Spleen (tissue), 7 donors: ENCODE measurements at regions not wholly inside any gene's neighbourhood (a gene's known extent, or its start where the extent isn't known, plus 50 kb on each side); places are given as distances from the start of the nearest gene placed in this dataset.

Experiments
- POLR2A ChIP-seq, 3 donors: fragments of 450-650 bp; IDR thresholded peaks; one replicate each; pipeline ENCODE4 v1.5.1; 2017; ENCODE audit warnings: antibody characterized with exemption in 3 of 3, mild to moderate bottlenecking in 1 of 3
- POLR2AphosphoS5 ChIP-seq, 3 donors: sonication (generic); formaldehyde crosslinking; IDR thresholded peaks; one replicate each; pipeline ENCODE4 v1.5.1; 2017; ENCODE audit warnings: antibody characterized with exemption in 3 of 3
- TF ChIP-seq, protein P1 (sequence below), 11 experiments: fragments of 200-600 bp in 7 of 11; fragments of 450-650 bp in 4 of 11; sonication (generic) in 4 of 11; IDR thresholded peaks in 8 of 11; conservative IDR thresholded peaks in 3 of 11; 1 replicate in 7 of 11; 2 replicates in 4 of 11; pipeline versions ENCODE4 v1.4.0 to v1.8.0; 2016 to 2021; ENCODE audit warnings: antibody characterized with exemption in 11 of 11, inconsistent platforms in 4 of 11, mild to moderate bottlenecking in 1 of 11
- donor health status: DM: no; HTN: no; CAD: no; lungs with moderate emphysema.
- donor health status: DM: no; HTN: no; CAD: no.
- donor health status: DM: no; HTN: no; CAD: no.

DNA sequence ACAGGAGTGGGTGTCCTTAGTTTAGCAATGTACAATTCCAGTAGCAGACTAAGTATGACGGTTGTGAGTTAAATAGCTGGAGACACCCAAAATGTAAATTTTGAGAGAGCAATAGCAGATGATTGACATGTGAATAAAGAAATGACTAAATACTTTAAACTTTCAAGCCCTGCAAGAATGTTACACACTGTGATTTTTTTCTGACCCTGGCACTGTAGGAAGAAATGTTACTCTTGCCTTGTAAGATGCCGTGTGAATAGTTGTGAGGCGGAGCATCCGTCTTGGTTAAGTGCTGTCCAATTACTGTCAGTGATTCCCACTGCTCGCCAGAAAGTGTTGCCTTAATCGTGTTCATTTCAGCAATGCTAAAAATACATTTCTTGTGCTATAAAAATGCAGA lies 1248.1 kb downstream of the RAPGEF2 start:
- TF ChIP-seq, protein P1, sequence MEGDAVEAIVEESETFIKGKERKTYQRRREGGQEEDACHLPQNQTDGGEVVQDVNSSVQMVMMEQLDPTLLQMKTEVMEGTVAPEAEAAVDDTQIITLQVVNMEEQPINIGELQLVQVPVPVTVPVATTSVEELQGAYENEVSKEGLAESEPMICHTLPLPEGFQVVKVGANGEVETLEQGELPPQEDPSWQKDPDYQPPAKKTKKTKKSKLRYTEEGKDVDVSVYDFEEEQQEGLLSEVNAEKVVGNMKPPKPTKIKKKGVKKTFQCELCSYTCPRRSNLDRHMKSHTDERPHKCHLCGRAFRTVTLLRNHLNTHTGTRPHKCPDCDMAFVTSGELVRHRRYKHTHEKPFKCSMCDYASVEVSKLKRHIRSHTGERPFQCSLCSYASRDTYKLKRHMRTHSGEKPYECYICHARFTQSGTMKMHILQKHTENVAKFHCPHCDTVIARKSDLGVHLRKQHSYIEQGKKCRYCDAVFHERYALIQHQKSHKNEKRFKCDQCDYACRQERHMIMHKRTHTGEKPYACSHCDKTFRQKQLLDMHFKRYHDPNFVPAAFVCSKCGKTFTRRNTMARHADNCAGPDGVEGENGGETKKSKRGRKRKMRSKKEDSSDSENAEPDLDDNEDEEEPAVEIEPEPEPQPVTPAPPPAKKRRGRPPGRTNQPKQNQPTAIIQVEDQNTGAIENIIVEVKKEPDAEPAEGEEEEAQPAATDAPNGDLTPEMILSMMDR (IDR thresholded peaks at IDR 0.05 in 8 of 11, conservative IDR thresholded peaks at IDR 0.05 in 3 of 11), result no peak
- TF ChIP-seq POLR2AphosphoS5 (IDR thresholded peaks at IDR 0.05) (no peak), POLR2A (IDR thresholded peaks at IDR 0.05) (no peak)
